C1 segment of cervical spinal cord (tissue), 14 donors: ENCODE measurements at regions not wholly inside any gene's neighbourhood (a gene's known extent, or its start where the extent isn't known, plus 50 kb on each side); places are given as distances from the start of the nearest gene placed in this dataset.

ENCODE experiments used
- DNase-seq, 14 donors: peaks; one replicate each; lab custom pipeline; 2025; lab: John Stamatoyannopoulos, UW

DNA sequence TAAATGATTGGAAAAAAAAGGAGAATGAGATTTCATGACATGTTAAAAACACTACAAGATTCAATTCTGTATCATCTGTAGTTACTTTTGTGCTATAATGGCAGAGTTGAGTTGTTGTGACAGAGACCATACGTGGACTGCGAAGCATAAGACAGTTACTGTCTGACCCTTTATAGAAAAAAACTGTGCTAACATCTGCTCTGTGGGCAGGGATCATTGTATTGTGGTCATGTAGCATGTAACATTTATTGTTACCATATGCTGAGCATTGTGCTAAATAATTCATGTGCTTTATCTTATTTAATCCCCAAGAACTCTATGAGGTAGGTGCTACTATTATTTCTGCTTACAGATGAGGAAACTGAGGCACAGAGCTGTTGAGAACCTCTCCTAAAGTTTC lies 147.3 kb upstream of the HMHB1 start:
- no peak for DNase-seq

DNA sequence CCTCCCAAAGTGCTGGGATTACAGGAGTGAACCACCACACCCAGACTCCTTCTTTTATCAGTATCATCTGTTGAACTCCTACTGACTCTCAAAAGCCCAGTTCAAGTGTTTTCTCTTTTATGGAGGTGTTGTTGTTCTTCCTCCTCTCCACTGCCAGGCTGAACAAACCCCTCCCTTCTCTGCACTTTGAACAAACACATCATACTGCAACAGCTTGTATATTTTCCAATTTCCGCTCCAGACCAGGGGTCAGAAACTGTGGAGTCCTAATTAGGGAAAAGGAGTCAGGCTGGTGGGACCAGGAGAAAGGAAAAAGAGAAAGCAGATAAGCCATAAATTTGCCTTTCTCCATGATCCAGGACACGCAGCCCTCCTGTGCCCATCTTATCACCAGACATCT lies 148.1 kb upstream of the HMHB1 start:
- DNase-seq, result no peak

DNA sequence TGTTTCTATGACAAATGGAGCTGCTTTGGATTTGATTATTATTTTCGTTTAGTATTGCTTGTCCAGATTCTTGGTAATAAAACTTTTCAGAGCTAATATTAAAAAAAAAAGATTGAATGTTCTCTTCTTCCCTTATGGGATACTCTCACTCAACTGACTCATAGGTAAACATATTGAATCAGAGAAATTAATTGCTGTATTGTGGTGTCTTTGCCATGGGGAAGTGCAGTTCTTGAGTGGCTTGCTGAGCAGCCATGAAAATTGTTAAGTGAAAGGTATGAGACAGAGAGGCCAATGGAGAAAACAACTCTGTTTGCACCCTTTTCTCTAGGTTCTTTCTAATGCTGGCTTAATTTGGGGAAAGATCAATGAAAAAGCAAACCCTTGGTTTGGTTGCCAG lies 149.9 kb upstream of the HMHB1 start:
- no peak for DNase-seq

DNA sequence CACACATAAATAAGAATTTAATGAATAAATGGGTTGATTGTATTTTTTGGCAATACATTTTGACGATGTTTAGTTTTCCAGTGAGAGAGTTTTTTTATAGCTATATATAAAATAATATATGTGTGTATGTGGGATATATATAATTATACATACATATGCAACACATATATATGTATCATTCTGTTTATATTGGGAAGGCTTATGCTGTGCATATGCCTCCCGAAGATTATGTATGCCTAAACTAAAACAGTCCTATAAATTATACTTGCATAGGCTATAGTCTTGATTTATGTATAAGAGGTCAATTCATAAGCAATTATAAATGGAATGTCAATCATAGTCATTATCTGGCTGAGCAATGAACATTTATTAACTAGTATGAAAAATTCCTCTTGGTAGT lies 151.3 kb upstream of the HMHB1 start:
- DNase-seq, result no peak

DNA sequence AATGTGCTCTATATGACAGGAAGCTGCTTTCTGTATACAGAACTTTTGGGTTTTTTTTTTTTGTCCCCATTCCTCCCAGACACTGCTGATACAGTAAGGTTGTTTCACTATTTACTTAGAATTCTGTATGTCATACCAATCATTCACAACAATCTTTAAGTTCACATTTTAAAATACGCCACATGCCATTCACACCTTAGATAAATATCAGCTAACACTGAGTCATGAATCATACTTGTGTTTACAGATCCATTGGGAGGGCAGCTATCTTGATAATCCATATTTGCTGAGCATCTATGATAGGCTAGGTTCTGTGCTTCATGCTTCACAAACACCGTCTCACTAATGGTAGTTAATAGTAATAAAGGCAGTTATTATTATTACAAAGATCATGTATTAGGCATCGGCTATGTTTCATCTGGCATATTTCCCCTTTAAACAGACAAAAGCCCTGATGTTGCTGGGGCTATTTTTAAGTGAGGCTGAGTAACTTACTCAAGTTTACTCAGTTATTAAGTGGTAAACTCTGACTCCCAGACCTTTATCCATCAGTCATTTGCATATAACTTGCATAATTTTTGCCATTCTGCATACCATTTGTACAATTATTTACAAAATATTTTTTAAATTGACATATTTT lies 152.2 kb upstream of the HMHB1 start:
- DNase-seq, result no peak

DNA sequence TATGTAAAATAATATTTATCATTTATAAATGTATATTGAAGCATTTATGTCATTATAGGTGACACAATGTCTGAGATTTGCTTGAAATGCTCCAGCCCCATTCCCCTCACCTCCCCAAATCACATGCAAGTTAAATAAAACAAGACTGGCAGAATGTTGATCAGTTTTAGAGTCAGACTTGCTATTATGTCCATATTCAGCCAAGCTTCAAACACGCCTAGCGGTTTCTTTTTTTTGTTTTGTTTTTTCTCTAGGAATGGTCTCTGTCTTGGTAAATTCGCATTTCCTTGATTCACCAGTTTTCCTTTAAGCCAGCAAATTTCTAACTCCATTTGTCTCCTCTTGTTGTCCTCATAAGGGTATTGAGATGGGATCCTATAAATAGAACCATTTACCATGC lies 153.0 kb upstream of the HMHB1 start:
- DNase-seq, result no peak

DNA sequence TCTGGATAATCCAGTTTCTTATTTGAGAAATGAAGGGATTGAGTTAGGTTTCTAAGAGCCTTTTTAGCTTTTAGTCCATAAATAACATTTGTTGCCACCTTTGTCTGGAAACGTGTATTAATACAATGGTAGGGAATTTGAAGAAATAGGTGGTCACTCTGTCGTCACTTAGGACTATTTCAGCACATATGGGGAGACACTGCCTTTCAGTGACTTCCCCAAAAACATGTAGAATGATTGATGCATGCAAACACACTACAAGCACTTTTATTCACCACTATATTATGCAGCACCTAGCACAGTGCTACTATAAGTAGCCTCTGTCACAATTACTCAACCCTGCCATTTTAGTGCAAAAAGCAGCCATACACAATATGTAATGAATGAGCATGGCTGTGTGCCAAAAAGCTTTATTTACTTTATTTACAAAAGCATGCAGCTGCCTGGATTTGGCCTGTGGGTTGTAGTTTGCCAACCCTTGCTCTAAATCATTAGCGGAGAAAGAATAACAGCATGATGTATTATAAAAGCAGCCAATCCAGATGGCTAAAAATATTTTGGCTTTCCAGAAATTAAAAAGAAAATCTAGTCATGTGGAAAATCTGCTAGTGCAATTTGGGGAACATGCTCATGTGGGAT lies 154.2 kb upstream of the HMHB1 start:
- no peak for DNase-seq

DNA sequence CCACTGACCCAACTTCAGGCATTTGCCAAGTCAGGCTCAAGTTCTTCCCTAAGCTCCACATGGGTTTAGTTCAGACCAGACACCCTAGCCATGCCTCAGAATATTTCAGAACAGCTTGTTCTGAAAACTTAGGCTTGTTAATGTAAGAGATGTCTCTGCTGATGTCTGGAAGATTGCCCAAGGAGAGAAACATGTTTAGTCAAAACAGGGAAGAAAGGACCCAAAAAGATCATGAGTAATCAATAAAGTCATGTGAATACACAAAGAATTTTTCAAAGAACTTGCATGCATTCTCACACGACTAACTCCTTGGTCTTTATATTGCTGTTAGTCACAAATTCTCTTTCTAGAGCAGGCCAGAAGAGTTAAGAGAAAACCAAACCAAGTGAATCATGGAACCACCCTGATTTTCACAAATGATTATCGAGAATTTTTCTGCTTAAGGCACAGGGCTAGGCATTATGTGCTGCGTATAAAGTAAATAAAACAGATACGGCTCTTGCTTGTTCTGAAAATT lies 158.1 kb upstream of the HMHB1 start:
- no peak for DNase-seq

DNA sequence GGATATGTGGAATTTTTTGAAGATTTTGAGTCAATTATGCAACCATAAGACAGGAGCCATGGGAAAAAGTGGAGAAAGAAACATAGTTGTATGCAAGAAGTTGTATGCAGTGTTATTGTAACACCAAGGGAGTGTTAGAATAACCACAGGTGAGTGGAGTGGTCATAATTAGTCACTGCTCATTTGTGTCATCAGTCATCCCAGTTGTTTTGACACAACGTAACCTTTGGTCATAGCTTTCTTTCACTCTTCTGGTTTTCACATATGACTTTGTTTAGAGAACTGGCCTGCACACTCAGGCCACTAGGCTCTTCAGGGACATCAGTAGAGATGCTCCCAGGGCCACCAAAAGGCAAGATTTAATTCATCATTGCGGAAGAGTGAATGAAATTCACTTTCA lies 158.7 kb upstream of the HMHB1 start:
- no peak for DNase-seq

DNA sequence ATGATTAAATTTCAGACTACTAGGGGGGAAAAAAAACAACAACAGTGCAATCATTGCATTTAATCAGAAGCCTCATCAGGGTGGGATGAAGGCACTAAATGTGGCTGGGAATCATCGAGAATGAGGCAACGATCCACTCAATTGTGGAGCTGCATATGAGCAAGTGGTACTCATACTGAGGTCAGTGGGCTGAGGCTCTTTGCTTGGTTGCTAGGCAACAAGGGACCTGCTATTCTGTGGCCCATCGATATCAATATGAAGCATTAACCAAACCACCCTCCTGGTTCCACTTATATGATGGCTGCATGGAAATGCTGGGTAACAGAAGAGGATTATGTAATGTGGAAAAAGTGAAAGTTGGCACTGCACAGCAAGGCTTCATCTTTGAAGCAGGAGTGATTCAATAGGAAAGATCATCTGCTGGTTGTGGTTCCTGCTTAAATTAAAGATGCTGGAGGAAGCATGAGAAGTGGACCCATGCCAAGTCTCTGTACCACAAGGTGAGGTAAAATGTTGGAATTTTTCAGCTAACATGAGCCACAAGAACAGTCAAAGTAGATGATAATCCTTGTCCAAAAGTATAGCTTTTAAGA lies 159.8 kb upstream of the HMHB1 start:
- peak in 1 of 14 donors; percentile 20 for DNase-seq

DNA sequence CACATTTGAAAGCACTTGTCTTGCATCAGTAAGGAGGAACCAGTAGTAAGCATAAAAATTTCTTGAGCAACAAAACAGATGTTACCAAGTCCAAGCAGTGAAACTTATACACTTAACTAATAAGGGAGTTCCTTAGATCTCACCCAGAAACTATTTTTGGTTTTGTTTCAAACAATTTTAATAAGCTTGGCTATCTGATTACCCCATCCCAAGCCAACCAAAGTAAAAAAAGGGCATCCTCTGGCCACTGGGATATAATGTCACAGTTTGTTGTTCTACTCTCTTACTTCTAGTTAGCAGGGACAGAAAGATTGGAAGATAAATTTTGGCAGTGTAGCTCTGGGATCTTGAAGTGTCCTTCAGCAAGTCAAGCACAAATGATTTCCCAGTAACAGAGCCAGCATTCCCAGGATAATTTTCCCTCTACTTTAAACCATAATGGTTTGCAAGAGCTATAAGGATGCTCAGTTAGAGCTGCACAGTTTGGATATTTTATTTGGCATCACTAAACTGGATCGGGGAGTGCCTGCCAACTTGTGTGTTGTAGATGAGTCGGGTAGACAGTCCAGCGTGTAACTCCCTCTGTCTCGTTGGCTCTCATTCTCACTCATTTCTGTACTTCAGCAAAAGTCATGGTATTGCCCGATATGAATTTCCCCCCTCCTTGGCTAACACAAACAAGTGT lies 161.9 kb upstream of the HMHB1 start:
- peak in 1 of 14 donors; percentile 3 for DNase-seq

DNA sequence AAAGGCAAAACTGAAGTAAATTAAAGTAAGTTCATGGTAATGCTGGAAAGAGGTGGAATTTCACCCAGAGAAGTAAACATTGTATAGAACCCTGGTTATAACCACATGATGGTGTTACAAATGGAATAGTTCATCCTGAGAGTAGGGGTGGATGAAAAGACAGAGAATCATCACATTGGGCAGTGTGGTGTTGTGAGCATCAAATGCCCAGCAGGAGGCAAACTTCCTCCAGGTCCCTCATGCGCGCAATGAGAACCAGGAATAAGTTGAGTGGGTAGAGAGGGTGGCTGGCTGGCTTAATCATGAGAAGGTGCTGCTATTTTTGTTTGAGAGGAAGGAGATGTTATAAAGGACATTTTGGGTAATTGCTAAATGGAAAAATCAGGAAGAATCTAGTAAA lies 163.3 kb upstream of the HMHB1 start:
- DNase-seq, result no peak

DNA sequence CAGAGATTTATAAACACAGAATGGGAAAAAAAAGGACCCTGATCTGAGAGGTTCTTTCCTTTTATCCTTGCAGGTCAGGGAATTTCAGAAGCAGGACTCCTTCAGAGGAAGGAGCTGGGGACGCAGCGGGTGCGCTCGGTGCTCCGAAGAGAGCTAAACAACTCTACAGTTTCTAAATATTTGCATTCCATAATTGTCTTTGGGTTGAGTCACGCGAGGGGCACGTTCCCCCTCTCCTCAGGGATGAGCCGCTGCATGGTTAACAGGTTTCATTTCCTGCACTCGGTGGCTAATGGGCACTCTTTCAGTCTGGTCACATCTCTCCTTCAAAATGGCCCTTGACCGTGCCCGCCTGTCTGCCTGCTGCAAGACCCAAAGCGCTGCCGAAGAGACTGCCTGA lies 165.0 kb upstream of the HMHB1 start:
- DNase-seq, result no peak

DNA sequence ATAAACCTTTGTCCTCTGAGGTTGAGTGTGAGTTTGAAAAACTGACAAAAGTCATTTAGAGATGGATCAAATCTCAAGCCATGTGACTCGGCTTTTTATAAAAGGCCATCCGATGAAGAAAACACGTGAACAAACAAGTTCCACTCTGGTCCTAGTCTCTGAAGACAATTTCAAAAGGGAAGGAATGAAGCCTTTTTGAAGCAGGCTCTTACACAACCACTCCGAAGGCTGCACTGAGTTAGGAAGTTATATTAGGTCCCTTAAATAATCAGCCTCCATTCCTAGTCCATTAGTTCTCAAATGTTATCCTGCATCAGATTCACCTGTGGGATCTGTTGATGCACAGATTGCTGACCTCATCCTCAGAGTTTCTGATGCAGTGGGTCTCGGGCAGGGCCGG lies 166.6 kb upstream of the HMHB1 start:
- DNase-seq, result no peak

DNA sequence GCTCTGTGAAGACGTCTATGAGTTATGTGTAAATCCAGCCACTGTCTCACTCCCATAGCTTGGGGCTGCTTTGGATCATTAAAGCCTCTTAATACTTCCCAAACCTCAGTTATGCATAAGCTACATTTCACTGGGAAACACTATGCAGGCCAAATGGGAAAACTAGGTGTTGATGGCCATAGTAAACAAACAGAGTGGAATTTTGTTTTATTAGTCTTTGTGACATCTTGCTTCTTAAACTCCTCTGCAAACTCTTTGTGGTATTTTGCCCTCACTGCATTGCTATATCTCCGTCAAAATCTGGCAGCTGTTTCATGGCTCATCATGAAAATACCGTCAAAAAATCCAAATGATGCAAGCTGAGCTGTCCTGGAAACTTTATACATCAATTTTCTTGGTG lies 167.2 kb upstream of the HMHB1 start:
- no peak for DNase-seq

DNA sequence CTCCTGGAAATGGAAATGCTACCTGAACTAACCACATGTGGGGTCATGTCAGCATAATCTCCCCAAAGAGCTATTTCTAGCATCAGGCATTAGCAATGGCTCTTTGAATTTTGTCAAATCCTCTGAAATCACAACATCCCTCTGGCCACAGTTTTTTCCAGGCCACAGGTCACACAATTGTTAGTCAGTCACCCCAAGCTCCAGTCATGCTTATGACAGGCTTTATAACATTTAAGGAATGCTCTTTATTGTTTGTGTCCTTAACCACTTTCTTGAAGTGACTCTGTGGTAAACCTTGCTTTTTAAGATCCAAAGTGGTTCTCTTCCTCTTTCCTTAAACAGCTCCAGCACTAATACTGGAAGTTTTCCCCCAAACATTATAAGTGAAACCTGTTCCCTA lies 169.2 kb upstream of the HMHB1 start:
- DNase-seq, result no peak

DNA sequence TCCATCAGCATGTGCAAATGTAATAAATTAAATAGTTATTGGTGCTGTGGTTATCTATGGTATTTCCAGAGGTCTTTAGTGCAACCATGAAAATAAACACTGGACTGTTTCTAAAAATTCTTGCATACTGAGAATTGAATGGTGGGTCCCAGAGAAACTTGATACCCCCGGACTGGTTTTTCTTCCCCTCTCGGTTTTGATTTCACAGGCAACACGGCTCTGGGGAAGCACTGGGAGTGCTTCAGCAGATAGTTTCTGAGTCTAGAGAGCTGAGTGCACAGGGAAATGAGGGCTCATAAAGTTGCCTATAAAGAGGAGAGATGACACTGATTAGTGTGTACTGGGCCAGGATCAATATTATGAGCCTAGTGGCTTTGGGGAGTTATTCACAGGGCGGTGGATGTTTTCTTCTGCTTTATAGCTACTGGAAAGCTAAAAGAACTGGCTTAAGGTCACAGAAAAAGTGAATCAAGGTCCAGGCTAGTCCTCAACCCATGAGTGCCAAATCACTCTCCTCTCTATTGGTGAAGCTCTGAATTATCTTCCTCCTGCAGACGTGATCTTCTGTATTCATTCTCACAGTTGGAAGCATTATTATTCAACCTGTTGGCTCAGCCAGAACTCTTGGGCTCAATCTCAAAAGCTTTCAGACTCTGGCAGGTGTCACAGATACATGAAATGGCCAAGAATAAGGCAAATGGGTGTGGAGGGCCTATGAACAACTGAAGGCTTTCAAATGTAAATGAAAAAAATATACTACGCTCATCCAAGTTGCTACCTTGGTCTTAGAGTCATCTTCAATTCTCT lies 170.2 kb upstream of the HMHB1 start:
- no peak for DNase-seq

DNA sequence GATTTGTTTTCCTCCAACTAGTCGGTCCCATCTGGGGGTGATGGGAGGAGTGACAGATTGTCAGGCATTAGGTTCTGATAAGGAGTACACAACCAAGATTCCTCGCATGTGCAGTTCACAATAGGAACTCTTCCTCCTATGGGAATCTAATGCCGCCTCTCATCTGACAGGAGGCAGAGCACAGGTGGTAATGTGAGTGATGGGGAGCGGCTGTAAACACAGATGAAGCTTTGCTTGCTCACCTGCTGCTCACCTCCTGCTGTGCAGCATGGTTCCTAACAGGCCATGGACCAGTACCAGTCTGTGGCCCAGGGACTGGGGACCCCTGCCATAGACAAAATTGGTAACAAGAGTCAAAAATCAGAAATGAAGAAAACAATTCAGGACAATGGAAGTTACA lies 173.3 kb upstream of the HMHB1 start:
- DNase-seq, result no peak

DNA sequence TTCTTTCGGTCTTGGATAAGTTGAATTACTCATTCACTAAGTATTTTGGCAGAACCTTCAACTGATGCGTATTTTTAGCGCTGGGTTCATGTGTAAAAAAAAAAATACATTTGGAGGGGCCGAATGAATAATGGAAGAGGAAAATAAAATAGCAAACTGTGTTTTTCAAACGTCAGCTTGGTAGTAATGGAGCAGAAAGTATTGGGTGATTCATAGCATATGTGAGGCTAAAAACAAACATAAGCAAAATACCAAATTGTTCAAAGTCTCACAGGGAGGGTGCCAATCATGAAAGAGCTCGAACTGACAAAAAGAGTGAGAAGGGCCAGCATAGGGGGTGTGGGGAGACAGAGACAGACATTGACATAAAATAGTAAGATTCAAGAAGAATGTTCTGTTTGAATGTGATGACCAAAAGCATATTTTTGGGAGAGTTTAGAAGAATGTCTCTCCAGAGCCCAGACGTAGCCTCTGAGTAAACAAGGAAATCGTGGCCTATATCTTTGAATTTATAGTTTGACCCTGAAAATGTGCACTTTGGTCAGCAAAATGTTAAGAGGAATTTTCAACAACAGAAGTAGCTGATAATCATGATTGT lies 174.9 kb upstream of the HMHB1 start:
- no peak for DNase-seq

DNA sequence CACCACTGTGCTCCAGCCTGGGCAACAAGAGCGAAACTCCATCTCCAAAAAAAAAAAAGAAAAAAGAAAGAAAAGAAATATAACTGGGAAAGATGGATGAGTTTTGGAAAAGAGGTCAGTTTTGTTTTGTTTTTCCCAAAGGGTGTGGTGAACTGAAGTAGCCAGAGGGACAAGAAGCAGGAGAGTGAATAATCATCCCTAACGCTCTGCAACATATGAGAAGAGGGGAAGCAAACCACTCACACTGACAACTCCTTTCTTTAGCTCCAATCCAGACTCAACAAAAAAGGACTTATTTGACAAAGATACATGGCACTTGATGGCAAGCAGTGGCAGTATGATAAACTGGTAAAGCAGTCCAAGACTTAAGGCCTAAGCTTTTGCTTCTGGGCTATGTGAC lies 176.1 kb upstream of the HMHB1 start:
- no peak for DNase-seq

DNA sequence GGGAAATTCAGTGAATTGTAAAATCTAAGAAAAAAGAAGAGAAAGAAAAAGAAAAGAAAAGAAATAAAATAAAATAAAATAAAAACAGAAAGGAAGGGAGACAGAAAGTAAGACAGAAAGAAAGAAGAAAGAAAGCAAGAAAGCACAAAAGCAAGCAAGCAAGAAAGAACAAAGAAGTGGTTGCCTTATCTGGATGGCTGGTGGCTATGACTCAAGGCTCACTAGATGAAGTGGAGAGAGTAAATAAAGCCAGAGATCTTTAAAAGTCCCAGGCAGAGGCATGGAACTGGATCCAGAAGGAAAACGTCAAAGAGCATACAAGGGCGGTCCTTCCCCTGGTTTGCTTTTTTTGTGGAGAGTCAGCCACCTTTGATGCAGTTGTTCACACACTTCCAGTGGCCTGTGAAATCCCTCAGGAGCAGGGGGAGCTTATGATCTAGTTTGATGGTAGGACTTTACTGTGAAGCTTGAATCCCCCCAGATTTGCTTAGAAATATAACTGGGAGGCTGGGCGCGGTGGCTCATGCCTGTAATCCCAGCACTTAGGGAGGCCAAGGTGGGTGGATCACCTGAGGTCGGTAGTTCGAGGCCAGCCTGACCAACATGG lies 176.7 kb upstream of the HMHB1 start:
- no peak for DNase-seq
